RWPE2 (cell line): ENCODE measurements at regions not wholly inside any gene's neighbourhood (a gene's known extent, or its start where the extent isn't known, plus 50 kb on each side); places are given as distances from the start of the nearest gene placed in this dataset.
"Not testable (repeated sequence)": the region's sequence is repeated elsewhere in the genome, so short reads cannot be mapped to it uniquely, and the experiment has no call there.

Source experiments
- ATAC-seq: fragments of 200-7000 bp; cut with Tn5 transposase; 3 replicates; pipeline ENCODE4 v1.9.1; 2021; ENCODE audit warnings: low read depth
- DNase-seq: peaks from one replicate; pipeline ENCODE4 v3.0.0-alpha.2; 2020; ENCODE audit warnings: low spot score
- H3K27ac ChIP-seq: fragments of 450-650 bp; 2 replicates; pipeline ENCODE4 v1.5.1; 2017; ENCODE audit warnings: mild to moderate bottlenecking; ENCODE audit not compliant: poor library complexity, severe bottlenecking
- H3K27me3 ChIP-seq: fragments of 250-450 bp; sonication (Bioruptor Pico); 2 replicates; pipeline ENCODE4 v1.5.1; 2021; ENCODE audit warnings: mild to moderate bottlenecking, moderate library complexity; ENCODE audit not compliant: insufficient read depth, poor library complexity, severe bottlenecking
- H3K36me3 ChIP-seq: fragments of 250-450 bp; sonication (Bioruptor Pico); 2 replicates; pipeline ENCODE4 v1.5.1; 2020; ENCODE audit warnings: low read depth, mild to moderate bottlenecking, moderate library complexity
- H3K4me1 ChIP-seq: fragments of 250-450 bp; sonication (Bioruptor Pico); 2 replicates; pipeline ENCODE4 v1.5.1; 2021; ENCODE audit warnings: mild to moderate bottlenecking, moderate library complexity; ENCODE audit not compliant: insufficient read depth, poor library complexity, severe bottlenecking
- H3K4me3 ChIP-seq: fragments of 250-450 bp; sonication (Bioruptor Pico); 2 replicates; pipeline ENCODE4 v1.5.1; 2021; ENCODE audit warnings: mild to moderate bottlenecking, moderate library complexity; ENCODE audit not compliant: severe bottlenecking
- H3K9me3 ChIP-seq: fragments of 250-450 bp; sonication (Bioruptor Pico); 2 replicates; pipeline ENCODE4 v1.5.1; 2021; ENCODE audit warnings: mild to moderate bottlenecking, moderate library complexity; ENCODE audit not compliant: severe bottlenecking
- TF ChIP-seq, protein P1 (sequence below): fragments of 450-650 bp; IDR thresholded peaks from one replicate; pipeline ENCODE4 v1.5.1; 2017; ENCODE audit warnings: mild to moderate bottlenecking, moderate library complexity; ENCODE audit not compliant: poor library complexity, severe bottlenecking

GRCh38 chrX:915427-916229 is 285.0 kb downstream of the SHOX start:
- no peak overlapping the region for H3K4me3 ChIP-seq
- no peak overlapping the region for H3K27ac ChIP-seq
- ATAC-seq (no peak; the same call in 2 of the 3 replicates), DNase-seq (no peak)
- no peaks in the 10 kb centered on the region for H3K4me1 ChIP-seq
- no peaks in the 10 kb centered on the region for H3K36me3 ChIP-seq
- TF ChIP-seq, protein P1, sequence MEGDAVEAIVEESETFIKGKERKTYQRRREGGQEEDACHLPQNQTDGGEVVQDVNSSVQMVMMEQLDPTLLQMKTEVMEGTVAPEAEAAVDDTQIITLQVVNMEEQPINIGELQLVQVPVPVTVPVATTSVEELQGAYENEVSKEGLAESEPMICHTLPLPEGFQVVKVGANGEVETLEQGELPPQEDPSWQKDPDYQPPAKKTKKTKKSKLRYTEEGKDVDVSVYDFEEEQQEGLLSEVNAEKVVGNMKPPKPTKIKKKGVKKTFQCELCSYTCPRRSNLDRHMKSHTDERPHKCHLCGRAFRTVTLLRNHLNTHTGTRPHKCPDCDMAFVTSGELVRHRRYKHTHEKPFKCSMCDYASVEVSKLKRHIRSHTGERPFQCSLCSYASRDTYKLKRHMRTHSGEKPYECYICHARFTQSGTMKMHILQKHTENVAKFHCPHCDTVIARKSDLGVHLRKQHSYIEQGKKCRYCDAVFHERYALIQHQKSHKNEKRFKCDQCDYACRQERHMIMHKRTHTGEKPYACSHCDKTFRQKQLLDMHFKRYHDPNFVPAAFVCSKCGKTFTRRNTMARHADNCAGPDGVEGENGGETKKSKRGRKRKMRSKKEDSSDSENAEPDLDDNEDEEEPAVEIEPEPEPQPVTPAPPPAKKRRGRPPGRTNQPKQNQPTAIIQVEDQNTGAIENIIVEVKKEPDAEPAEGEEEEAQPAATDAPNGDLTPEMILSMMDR = no peak
- no peaks in the 10 kb centered on the region for H3K9me3 ChIP-seq
- no peaks in the 10 kb centered on the region for H3K27me3 ChIP-seq

- TF ChIP-seq, protein P1 = no peak
- Histone ChIP-seq H3K36me3 (no peaks in the 10 kb centered on the region), H3K4me1 (no peaks in the 10 kb centered on the region), H3K4me3 (no peak overlapping the region), H3K27ac (no peak overlapping the region), H3K9me3 (no peaks in the 10 kb centered on the region), H3K27me3 (no peaks in the 10 kb centered on the region)
- ATAC-seq = no peak
- no peak for DNase-seq
These were observed 283.6 kb downstream of the SHOX start for GRCh38 chrX:914206-914605.

DNA sequence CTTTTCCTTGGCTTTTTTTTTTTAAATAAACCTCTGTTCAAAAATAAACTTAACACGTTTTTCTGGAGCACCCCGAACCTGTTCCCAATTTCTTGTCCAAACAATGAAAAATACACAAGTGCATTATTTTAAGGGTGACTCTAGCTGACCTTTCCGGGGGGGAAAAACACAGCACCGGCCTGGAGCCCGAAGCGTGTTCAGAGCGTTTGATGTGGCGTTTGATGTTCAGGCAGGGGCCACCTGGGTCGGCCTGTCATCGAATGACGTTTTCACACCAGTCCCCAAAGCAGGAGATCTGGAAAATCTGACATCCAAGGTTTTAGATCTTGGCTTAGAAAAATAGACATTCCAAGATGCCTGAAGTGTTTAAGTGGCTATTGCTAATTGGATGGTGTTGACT is 282.1 kb downstream of the SHOX start:
- TF ChIP-seq, protein P1 = no peak
- no peak overlapping the region for H3K4me3 ChIP-seq
- H3K27ac ChIP-seq = no peak overlapping the region
- DNase-seq (no peak), ATAC-seq (no peak)
- no peaks in the 10 kb centered on the region for H3K9me3 ChIP-seq
- no peaks in the 10 kb centered on the region for H3K27me3 ChIP-seq
- H3K36me3 ChIP-seq = no peaks in the 10 kb centered on the region
- no peaks in the 10 kb centered on the region for H3K4me1 ChIP-seq

DNA sequence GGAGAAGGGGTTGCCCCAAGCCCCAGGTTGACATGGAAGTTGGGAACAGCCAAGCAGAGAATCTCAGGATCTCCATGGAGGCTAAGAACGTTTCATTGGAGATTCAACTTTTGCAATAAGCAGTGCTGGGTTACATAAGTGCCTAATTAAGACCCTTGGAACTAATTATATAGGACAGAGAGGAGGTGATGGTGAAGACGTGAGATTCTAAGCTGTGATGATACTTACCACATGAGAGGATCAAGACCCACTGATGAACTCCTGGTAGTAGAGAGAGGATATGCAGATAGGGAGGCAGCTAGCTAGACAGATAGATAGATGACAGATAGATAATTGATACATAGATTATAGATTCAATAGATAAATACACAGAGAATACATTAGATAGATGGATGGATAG is 278.5 kb downstream of the SHOX start:
- not testable (repeated sequence) for H3K4me1 ChIP-seq, DNase-seq, H3K4me3 ChIP-seq, H3K27ac ChIP-seq, H3K9me3 ChIP-seq, H3K27me3 ChIP-seq, H3K36me3 ChIP-seq, ATAC-seq

DNA sequence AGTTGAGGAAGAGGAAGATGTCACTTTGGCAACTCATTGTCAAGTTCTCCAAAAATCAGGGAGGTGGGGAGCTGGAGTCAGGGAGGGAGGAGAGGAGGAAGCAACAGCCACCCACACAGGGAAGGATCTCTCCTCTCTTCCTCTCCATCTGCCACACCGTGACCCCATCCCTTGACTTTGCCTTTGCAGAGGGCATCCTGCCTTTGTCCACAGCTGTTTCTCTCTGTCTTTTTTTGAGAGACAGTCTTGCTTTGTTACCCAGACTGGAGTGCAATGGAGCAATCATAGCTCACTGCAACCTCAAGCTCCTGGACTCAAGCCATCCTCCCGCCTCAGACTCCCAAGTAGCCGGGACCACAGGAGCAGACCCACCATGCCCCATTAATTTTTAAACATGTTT is 276.0 kb downstream of the SHOX start:
- DNase-seq = no peak

More for the DNA sequence above, 276.0 kb downstream of the SHOX start:
- no peaks in the 10 kb centered on the region for H3K36me3 ChIP-seq
- H3K27me3 ChIP-seq = no peaks in the 10 kb centered on the region
- H3K9me3 ChIP-seq = peaks cover 2% of the 10 kb centered on the region
- H3K27ac ChIP-seq = no peak overlapping the region
- H3K4me1 ChIP-seq = no peaks in the 10 kb centered on the region
- TF ChIP-seq, protein P1 = no peak
- no peak for ATAC-seq
- no peak overlapping the region for H3K4me3 ChIP-seq
